ENCODE measurements at regions not wholly inside any gene's neighbourhood (a gene's known extent, or its start where the extent isn't known, plus 50 kb on each side); places are given as distances from the start of the nearest gene placed in this dataset.

GRCh38 chr11:97118614-97119200 lies 728.9 kb downstream of the JRKL start:
- Mint-ChIP-seq H3K4me1 (no peaks in the 10 kb centered on the region), H3K9me3 (ENCODE audit: insufficient read depth) (no peaks in the 10 kb centered on the region), H3K27ac (no peak overlapping the region), H3K27me3 (no peaks in the 10 kb centered on the region), H3K4me3 (no peak overlapping the region)
- POLR2A ChIA-PET: no interaction called here
- Histone ChIP-seq H2AFZ (ENCODE audit: insufficient read depth, low read depth, low read length, poor library complexity, severe bottlenecking) (no peak overlapping the region), H3K27ac (ENCODE audit: low read length in 2 of 2) (no peak overlapping the region), H3K4me1 (ENCODE audit: control insufficient read depth in 2 of 2, insufficient read depth in 2 of 2, low read length in 2 of 2) (no peaks in the 10 kb centered on the region), H3K9ac (ENCODE audit: low read length) (no peak overlapping the region), H3K9me3 (ENCODE audit: control extremely low read depth in 1 of 3, control insufficient read depth in 2 of 3, insufficient read depth in 1 of 3, low read length in 2 of 3) (no peaks in the 10 kb centered on the region), H3K4me3 (ENCODE audit: control extremely low read depth in 1 of 5, extremely low read depth in 1 of 5, insufficient read depth in 1 of 5, low read depth in 2 of 5, low read length in 4 of 5) (no peak overlapping the region), H3K4me2 (replicated peaks; ENCODE audit: low read depth, low read length, poor library complexity, severe bottlenecking) (no peak overlapping the region), H3K36me3 (replicated peaks in 1 of 2; ENCODE audit: control extremely low read depth in 1 of 2, control insufficient read depth in 1 of 2, extremely low read depth in 1 of 2, insufficient read depth in 2 of 2, low read length in 1 of 2) (no peaks in the 10 kb centered on the region), H3K27me3 (replicated peaks in 1 of 4; ENCODE audit: control extremely low read depth in 1 of 4, control insufficient read depth in 3 of 4, insufficient read depth in 4 of 4, low read length in 3 of 4) (no peaks in the 10 kb centered on the region), H4K20me1 (ENCODE audit: control insufficient read depth, insufficient read depth, low read length, poor library complexity, severe bottlenecking) (no peaks in the 10 kb centered on the region), H3K79me2 (ENCODE audit: control insufficient read depth, insufficient read depth, low read length) (no peaks in the 10 kb centered on the region)
- DNase-seq (no peak), ATAC-seq (ENCODE audit: low read depth) (no peak)
- CTCF ChIA-PET: no interaction called here
- no peak for TF ChIP-seq EZH2 (IDR thresholded peaks at IDR 0.05; ENCODE audit: borderline replicate concordance, insufficient read depth, low read depth, low read length, poor library complexity, severe bottlenecking)
- TF ChIP-seq CTCF (IDR thresholded peaks at IDR 0.05): no peak
- intact Hi-C loops (cut with micrococcal nuclease): no loop called here
- no CpG with 5 or more reads among the region's 2 CpGs for WGBS (ENCODE audit: insufficient coverage)

GRCh38 chr11:97123237-97123636 lies 733.4 kb downstream of the JRKL start:
- Histone ChIP-seq H3K9ac (ENCODE audit: low read length) (no peak overlapping the region), H3K4me3 (ENCODE audit: control extremely low read depth in 1 of 5, extremely low read depth in 1 of 5, insufficient read depth in 1 of 5, low read depth in 2 of 5, low read length in 4 of 5) (no peak overlapping the region), H3K4me1 (ENCODE audit: control insufficient read depth in 2 of 2, insufficient read depth in 2 of 2, low read length in 2 of 2) (no peaks in the 10 kb centered on the region), H3K27me3 (replicated peaks in 1 of 4; ENCODE audit: control extremely low read depth in 1 of 4, control insufficient read depth in 3 of 4, insufficient read depth in 4 of 4, low read length in 3 of 4) (no peaks in the 10 kb centered on the region), H3K4me2 (replicated peaks; ENCODE audit: low read depth, low read length, poor library complexity, severe bottlenecking) (no peak overlapping the region), H2AFZ (ENCODE audit: insufficient read depth, low read depth, low read length, poor library complexity, severe bottlenecking) (no peak overlapping the region), H4K20me1 (ENCODE audit: control insufficient read depth, insufficient read depth, low read length, poor library complexity, severe bottlenecking) (no peaks in the 10 kb centered on the region), H3K9me3 (ENCODE audit: control extremely low read depth in 1 of 3, control insufficient read depth in 2 of 3, insufficient read depth in 1 of 3, low read length in 2 of 3) (no peaks in the 10 kb centered on the region), H3K79me2 (ENCODE audit: control insufficient read depth, insufficient read depth, low read length) (no peaks in the 10 kb centered on the region), H3K27ac (ENCODE audit: low read length in 2 of 2) (no peak overlapping the region), H3K36me3 (replicated peaks in 1 of 2; ENCODE audit: control extremely low read depth in 1 of 2, control insufficient read depth in 1 of 2, extremely low read depth in 1 of 2, insufficient read depth in 2 of 2, low read length in 1 of 2) (no peaks in the 10 kb centered on the region)
- no peak for DNase-seq
- H3K9me3 Mint-ChIP-seq (ENCODE audit: insufficient read depth): peaks cover 2% of the 10 kb centered on the region
- no peaks in the 10 kb centered on the region for H3K27me3 Mint-ChIP-seq
- H3K4me1 Mint-ChIP-seq: no peaks in the 10 kb centered on the region
- ChIA-PET CTCF (no interaction called here), POLR2A (no interaction called here)
- TF ChIP-seq CTCF (IDR thresholded peaks at IDR 0.05) (no peak), EZH2 (IDR thresholded peaks at IDR 0.05; ENCODE audit: borderline replicate concordance, insufficient read depth, low read depth, low read length, poor library complexity, severe bottlenecking) (no peak)
- WGBS (ENCODE audit: insufficient coverage): 20% methylated on average over 1 of the region's 2 CpGs
- H3K27ac Mint-ChIP-seq: no peak overlapping the region
- ATAC-seq (ENCODE audit: low read depth): no peak
- no peak overlapping the region for H3K4me3 Mint-ChIP-seq
- intact Hi-C loops (cut with micrococcal nuclease): no loop called here
